HG03520 (cell line): ENCODE measurements at regions not wholly inside any gene's neighbourhood (a gene's known extent, or its start where the extent isn't known, plus 50 kb on each side); places are given as distances from the start of the nearest gene placed in this dataset.

Source experiments
- ATAC-seq: cut with Tn5 transposase; IDR thresholded peaks from one replicate; pipeline ENCODE4 v1.9.1; 2021; ENCODE audit warnings: mild to moderate bottlenecking, moderate library complexity; ENCODE audit not compliant: unreplicated experiment

DNA sequence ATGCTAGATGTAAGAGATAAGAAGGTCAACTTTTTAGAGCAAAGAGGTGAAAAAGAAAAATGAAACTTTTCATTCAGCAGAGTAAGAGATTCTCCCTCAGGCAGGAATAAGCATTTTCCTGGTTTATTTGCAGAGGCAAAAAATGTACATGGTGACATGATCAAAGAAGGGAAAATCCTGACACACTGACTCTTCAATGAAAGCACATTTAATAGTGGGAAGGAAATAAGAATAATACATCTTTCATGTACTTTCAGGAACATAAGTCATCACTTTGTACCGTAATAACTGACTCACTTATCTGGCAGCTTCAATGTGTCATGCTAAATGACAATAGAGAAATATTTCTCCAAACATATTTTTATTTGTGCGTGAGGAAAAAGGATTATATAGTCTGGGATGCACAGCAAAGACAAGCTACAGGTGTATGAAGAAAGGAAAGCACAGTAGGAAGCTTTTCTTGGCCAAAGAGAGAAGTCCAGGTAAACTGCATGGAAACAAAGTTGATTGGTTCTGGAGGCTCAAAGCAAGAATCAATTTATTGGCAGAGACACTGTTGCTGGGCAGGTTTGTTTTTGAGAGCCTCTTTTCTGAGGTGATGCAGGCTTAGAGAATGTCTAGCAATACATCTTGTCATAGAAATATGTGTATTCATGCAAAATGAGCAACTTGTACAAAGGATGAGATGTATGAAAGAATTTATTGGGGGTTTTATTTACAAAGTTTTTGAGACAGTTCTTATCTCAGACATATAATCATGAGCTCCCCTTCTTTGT, 1409.0 kb downstream of the PLA2G4A start:
- no peak for ATAC-seq

DNA sequence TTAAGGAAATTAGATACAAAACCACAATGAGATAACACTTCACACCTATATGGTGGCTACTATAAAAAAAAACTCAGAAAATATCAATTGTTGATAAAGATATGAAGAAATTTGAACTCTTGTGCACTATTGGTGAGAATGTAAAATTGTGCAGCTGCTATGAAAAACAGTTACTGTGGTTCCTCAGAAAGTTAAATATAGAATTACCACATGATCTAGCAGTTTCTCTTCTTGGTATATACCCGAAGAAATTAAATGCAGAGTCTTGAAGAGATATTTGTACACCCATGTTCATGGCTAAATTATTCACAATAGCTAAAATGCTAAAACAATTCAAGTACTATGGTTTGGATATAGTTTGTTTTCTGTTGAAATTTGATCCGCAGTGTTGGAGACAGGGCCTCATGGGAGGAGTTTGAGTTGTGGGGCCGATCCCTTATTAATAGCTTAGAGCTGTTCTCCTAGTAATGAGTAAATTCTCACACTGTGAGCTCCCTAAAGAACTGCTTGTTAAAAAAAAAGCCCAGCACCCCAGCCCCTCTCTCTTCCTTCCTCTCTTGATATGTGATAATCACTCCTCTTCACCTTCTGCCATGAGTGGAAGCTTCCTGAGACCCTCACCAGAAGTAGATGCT, 1412.1 kb downstream of the PLA2G4A start:
- ATAC-seq: no peak

DNA sequence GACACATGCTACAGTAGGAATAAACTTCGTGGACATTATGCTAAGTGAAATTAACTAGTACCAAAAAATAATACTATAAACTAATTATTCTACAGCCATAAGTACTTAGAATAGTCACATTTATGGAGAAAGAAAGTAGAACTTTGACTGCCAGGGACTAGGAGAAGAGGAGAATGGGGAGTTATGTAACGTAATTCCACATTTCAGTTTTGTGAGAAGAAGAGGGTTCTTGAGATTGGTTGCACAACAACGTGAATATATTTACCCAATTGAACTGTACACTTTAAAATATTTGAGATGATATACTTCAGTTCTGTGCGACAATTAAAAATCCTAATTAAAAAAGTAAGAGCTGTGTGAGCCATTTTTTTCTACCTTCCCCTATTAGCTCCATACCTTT, 1412.9 kb downstream of the PLA2G4A start:
- ATAC-seq: no peak

DNA sequence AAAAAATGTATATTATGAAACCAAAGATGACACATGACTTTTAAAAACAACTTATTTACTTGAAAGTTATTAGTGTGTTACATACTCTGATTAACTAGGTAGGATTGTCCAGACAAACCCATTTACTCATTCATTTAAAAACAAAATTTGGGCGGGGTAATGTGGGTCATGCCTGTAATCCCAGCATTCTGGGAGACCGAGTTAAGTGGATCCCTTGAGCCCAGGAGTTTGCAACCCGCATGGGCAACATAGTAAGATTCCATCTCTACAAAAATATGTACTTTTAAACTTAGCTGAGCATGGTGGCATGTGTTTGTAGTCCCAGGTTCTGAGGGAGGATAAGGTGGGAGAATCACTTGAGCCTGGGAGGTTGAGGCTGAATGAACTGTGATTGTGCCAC, 1414.7 kb downstream of the PLA2G4A start:
- no peak for ATAC-seq

DNA sequence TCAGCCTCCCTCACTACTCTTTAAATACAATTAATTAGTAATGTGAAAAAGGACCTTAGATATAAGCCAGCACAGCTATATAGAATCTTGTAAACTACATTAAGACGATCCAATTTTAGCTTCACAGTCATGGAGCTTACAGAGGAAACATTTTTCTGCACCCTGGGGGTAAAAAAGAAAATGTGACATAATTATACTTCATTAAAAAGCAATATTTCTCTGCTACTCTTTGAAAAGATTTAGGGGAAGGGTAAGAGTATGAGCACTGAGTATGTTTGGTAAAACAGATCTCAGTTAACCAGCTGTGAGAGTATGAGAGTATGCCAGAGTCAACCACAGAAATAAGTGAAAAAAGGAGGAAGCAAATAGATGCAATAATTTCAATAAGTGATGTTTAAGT, 1415.9 kb downstream of the PLA2G4A start:
- no peak for ATAC-seq

DNA sequence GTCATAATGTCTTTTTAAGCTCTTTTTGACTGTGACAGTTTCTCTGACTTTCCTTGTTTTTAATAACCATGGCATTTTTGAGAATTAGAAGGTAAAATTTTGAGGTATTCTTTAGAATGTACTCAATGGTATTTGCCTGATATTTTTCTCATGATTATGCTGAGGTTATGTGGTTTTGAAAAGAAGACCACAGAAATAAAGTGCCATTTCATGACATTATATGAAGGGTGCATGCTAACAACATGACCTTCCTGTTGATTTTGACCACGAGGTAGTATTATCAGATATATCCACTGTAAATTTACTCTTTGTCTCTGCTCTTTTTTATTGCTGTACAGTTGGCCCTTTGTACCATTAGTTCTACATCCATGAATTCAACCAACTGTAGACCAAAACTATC, 1418.5 kb downstream of the PLA2G4A start:
- no peak for ATAC-seq

DNA sequence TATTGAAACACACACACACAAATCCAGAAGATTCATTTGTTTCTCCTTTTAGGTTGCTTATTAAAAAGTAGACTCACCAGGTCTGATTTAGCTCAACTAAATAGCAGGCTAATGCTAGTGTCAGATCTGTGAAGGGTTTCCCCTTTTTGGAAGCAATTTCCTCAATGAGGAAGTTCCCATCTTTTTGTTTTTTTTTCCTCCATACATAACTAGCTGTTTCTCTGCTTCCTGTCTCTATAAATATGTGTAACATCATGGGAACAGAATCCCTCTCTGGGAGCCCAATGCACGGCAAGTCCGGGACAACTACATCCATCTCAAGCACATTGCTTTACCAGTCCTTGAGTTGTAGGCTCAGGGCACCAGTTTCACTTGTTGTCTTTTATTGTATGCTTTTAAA, 1421.1 kb downstream of the PLA2G4A start:
- no peak for ATAC-seq

DNA sequence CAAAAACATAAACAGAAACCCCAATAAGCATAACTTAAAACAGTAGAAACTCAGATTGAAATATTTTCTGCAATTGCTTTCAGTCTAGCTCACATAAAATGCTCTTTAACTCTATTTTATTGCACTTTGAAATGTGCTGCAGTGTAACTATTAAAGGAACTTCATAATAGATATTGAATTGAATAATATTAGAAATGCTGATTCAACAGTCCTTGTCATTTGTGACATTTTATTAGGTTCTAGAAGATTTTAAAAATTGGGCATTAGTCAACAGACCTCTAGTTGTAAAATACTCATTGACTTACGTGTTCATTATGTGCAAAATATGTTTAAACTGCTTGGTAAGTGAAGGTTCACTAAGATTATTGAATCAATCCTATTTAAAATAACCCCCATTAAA, 1422.3 kb downstream of the PLA2G4A start:
- no peak for ATAC-seq

DNA sequence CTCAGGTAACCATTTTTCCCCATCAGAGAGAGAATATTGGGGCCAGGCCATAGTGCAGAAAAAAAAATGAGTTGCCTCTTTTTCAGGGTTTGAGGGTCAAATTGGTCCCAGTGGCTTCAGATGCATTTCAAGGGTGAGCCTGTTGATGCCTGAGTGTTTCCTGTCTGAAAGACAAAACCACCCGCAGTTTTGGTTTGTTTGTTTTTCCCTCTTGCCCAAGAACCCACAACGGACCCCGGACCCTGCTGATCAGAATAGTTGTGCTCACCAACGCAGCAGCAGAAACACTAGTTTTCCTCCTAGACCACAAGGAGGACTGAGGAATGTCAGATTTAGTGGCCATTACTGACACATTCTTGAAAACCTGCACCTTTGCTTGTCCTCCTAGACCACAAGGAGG, 1433.1 kb downstream of the PLA2G4A start:
- ATAC-seq: no peak

DNA sequence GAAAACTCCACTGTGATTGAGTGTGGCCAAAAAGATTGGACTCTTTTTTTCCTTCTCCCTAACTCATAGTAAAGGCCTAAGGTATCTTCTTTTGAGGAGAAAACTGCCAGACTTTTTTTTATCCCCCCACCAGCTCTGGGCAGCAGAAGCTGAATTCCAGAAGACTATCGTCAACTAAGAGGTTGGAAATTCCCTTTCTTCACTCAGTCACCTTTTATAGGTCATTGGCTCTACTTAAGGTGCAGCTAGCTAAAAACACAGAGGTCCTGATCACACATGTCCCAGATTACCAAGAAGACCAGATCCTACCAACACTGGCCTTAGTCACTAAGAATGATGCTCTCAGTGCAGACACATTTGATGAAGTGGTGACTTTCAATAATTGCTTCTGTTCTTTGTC, 1441.2 kb downstream of the PLA2G4A start:
- no peak for ATAC-seq

DNA sequence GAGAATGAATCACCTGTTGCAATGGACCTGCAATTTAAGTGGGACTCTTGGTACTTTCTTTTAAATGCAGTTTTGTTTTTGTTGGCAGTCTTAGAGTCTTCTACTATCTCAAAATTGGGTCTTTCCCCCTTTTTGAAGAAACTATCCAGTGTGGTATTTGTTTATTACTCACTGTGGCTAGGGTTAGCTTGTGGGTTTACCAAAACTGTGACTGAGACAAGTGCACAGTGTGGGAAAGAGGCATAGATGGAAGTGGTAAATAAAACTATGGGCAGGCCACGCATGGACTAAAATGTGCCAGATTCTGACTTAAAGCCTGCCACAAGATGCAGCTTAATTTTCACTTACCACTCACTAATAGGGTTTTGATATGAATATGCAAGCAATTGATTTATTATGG, 1441.7 kb downstream of the PLA2G4A start:
- ATAC-seq: no peak

DNA sequence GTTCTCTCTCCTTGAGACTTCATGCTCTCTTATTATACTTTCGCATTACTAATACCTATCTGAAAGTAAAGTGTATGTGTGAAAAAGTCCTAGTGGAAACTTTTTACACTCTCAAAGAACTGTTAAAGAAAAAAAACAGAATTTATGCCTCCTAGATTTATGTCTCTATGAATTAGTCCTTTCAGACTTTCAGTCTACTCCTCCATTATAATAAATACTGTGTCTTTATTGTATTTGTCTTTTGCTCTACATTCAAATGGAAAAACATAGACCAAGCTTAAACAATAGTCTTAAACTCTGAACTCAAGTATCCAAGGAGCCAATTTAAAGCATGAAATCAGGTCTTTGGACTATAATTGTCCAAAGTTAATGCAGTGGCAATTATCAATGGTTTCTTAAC, 1449.0 kb downstream of the PLA2G4A start:
- no peak for ATAC-seq

DNA sequence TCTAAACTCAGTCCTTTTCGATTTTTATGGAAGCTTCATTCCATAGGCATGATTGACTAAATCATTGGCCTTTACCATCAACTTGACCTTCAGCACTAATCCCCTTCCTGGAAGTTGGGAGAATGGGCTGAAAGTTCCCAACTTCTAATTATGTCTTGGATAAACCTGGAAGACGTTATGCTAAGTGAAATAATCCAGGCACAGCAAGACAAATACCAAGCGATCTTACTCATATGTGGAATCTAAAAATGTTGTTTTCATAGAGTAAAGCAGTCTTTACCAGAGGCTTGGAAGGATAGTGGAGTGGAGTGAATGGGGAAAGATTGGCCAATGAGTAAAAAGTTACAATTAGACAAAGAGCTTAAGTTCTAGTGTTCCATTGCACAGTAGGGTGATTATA, 1453.2 kb downstream of the PLA2G4A start:
- no peak for ATAC-seq

DNA sequence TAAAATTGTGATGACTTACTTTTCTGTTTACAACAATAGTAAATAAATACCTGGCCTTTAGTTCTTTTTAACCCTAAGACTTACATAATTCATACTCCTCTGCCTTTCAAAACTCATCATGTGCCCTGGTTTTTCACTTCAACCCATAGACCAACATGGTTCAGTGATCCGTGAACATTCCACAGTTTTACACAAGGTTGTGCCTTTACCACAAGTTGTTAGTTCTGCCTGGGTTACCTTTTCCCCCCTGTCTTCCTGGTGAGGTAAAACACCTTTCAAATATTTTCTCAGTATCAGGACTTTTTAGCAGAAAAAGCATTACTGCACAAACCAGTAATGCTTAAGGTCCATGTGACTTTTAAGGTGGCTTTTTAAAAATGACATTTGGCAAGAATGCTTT, 1466.4 kb downstream of the PLA2G4A start:
- no peak for ATAC-seq

DNA sequence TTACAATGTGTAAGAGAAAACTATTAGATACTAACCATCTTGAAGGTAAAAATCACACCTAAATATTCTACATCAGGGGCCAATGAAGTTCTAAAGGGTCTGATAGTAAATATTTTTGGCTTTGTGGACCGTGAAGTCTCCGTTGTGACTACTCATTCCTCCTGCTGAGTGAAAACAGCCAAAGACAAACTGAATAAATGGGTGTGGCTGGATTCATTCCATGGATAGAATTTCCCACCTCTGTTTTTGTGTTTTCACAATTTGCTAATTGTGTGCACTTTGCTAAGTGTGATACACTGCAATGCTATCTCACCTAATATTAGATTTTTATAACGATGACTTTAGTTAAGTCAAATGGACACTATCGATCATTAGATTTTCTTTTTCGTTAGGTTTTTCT, 1474.0 kb downstream of the PLA2G4A start:
- no peak for ATAC-seq

DNA sequence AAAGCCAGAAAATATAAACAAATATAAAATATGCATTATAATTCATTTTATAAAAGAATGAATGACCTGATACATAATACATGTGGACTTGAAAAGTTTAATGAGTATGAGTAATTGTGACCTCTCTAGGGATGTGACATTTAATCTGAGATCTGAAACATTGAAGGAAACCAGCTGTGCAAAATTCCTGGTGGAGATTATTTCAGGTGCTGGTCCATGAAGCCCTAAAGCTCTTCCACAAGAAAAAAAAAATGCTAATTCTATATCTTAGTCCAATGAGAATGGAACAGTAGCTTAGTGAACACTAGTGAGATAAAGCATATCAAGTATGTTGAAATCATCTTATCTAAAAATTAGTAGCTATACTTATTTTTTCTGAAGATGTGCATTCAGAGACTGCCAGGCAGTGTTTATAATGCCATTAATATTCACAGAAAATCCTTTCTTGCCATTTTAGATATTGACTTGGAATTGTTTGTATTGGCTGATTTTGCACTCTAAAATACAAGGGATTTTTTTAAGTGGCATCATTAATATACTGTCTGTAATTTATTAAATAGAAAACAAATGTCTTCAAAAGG, 1485.9 kb downstream of the PLA2G4A start:
- no peak for ATAC-seq

DNA sequence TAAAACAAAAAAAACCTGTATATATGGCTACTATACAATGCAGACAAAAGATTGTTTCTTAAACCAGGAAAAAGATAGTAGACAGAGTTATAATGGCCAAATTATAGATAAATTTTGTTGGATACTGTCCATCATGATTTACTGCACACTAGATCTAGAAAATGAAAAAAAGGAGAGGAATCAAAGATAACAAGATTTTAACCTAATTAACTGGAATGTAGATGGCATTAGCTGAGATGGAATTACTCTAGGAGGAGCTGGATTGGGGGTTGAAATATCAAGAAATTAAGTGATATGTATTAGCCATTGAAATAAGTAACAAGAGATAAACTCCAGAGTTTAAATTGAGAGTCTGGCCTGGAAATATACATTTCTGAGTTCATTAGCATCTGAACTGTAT, 1489.1 kb downstream of the PLA2G4A start:
- no peak for ATAC-seq

DNA sequence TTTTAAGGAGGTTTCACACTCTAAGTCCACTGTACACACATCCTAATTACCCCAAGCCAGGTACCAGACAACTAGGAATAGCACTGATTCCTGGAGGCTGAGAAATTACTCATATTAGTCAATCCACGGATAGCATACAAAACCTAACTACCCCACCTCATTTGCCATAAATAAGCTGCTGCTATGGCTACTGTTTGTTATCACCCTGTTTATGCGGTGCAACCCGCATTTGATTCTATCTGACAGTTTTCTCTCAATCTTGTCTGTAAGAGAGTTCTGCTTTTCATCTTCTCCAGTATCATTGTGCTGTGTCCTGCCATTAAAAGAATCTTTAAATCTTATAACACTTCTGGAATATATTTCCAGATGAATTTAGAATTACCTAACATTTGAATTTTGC, 1496.5 kb downstream of the PLA2G4A start:
- no peak for ATAC-seq

DNA sequence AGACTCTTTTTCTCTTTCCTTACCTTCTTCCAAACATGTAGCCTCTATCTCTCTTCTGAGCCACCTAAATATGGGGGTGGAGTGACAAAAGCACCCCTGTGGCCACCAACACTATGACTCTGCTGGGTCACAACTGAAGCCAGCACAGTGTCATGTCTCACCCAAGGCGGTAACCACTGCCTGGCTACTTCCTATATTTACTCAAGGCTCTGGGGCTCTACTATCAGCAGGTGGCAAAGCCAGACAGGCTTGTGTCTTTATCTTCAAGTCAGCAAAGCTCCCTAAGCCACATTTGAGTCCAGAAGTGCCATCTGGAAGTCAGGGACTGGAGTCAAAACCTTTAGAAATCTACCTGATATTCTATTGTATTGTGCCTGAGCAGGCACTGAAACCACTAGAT, 1515.2 kb downstream of the PLA2G4A start:
- ATAC-seq: no peak

DNA sequence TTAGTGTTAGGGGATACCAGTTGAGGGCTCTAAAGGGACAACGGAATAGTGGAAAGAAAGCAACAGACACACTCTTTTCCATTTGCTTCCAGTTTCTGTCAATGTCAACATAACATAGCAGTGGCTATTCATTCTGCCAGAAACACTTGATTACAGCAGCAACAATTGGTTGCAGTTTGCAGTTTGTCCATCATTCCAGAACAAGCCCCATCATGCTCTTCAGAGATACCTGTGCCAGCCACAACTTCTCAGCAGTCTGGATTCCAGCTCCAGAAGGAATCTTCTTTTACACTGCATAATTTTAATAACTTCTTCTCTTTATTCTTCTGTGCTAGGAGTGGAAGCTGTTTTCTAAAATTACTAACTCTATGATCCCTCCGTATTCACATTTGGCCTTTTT, 1521.4 kb downstream of the PLA2G4A start:
- no peak for ATAC-seq

DNA sequence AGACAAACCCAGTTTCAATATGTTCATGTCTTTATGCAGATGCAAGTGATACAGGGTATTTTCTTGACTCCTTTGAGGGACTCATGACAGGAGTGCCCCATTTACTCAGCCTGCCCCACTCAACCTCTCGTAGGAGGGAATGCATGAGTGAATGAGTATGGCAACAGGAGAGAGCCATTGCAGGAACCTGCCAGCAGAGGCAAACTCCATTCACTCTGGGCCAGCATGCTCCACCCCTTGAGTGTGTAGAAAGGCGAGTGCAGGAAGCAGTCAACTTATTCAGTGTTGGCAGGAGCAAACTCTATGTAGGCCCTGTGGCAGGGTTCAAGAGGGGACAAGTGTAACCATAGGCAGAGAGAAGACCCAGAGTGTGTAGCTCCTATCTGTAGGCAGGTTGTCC, 1526.3 kb downstream of the PLA2G4A start:
- no peak for ATAC-seq

DNA sequence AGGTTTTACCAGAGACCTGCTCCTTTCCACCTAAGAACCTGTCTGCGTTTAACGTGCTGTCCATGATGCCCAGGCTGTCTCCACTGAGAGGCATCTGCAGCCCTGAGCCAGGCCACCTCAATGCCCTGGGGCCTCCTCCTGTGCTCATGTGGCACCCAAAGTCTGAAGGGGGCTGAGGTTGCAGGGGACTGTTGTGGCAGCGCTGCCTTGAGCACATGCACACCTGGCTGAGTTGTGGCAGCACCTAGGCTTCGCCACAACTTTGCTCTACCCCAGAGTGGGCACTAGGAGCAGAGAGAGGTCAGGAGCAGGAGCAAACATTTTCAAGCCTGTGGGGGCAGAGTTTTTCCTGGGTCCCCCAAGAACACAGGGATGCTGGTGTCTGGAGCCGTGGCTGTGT, 1527.1 kb downstream of the PLA2G4A start:
- no peak for ATAC-seq
